ENCODE measurements at regions not wholly inside any gene's neighbourhood (a gene's known extent, or its start where the extent isn't known, plus 50 kb on each side); places are given as distances from the start of the nearest gene placed in this dataset.

GRCh38 chr4:43277003-43277402, 384.5 kb downstream of the GRXCR1 start:
- Histone ChIP-seq H2AFZ (ENCODE audit: low read length) (no peak overlapping the region), H3K4me2 (ENCODE audit: low read depth, low read length) (no peak overlapping the region), H3K9ac (ENCODE audit: low read length) (no peak overlapping the region), H3K4me1 (ENCODE audit: low read length) (no peaks in the 10 kb centered on the region), H3F3A (ENCODE audit: insufficient read depth, low read length) (no peaks in the 10 kb centered on the region), H3K79me2 (ENCODE audit: low read length) (no peaks in the 10 kb centered on the region), H3K4me3 (ENCODE audit: low read length) (no peak overlapping the region), H3K9me2 (replicated peaks; ENCODE audit: insufficient read depth, low read length) (no peaks in the 10 kb centered on the region), H3K9me3 (replicated peaks; ENCODE audit: insufficient read depth, low read length) (no peaks in the 10 kb centered on the region), H3K36me3 (replicated peaks; ENCODE audit: insufficient read depth, low read length) (no peaks in the 10 kb centered on the region), H3K27me3 (replicated peaks; ENCODE audit: insufficient read depth, low read length) (no peaks in the 10 kb centered on the region), H4K20me1 (ENCODE audit: insufficient read depth, low read length) (no peaks in the 10 kb centered on the region), H3K27ac (ENCODE audit: low read length) (no peak overlapping the region)
- no peak for TF ChIP-seq CTCF (IDR thresholded peaks at IDR 0.05; ENCODE audit: low read length)
- no peak for DNase-seq

- Histone ChIP-seq H2AFZ (ENCODE audit: low read length) (no peak overlapping the region), H3K27ac (ENCODE audit: low read length) (no peak overlapping the region), H3K9me2 (replicated peaks; ENCODE audit: insufficient read depth, low read length) (no peaks in the 10 kb centered on the region), H3K79me2 (ENCODE audit: low read length) (no peaks in the 10 kb centered on the region), H3K9ac (ENCODE audit: low read length) (no peak overlapping the region), H3K27me3 (replicated peaks; ENCODE audit: insufficient read depth, low read length) (no peaks in the 10 kb centered on the region), H4K20me1 (ENCODE audit: insufficient read depth, low read length) (no peaks in the 10 kb centered on the region), H3K9me3 (replicated peaks; ENCODE audit: insufficient read depth, low read length) (no peaks in the 10 kb centered on the region), H3K4me3 (ENCODE audit: low read length) (no peak overlapping the region), H3K36me3 (replicated peaks; ENCODE audit: insufficient read depth, low read length) (no peaks in the 10 kb centered on the region), H3K4me2 (ENCODE audit: low read depth, low read length) (no peak overlapping the region), H3F3A (ENCODE audit: insufficient read depth, low read length) (no peaks in the 10 kb centered on the region), H3K4me1 (ENCODE audit: low read length) (no peaks in the 10 kb centered on the region)
- DNase-seq, result no peak
- TF ChIP-seq EZH2phosphoT487 (IDR thresholded peaks at IDR 0.05; ENCODE audit: low read length) (no peak), CTCF (IDR thresholded peaks at IDR 0.05; ENCODE audit: low read length) (no peak), EZH2 (optimal IDR thresholded peaks at IDR 0.05; ENCODE audit: low read depth, low read length) (no peak)
Observed at GRCh38 chr4:43282534-43282933, 390.0 kb downstream of the GRXCR1 start.

DNA sequence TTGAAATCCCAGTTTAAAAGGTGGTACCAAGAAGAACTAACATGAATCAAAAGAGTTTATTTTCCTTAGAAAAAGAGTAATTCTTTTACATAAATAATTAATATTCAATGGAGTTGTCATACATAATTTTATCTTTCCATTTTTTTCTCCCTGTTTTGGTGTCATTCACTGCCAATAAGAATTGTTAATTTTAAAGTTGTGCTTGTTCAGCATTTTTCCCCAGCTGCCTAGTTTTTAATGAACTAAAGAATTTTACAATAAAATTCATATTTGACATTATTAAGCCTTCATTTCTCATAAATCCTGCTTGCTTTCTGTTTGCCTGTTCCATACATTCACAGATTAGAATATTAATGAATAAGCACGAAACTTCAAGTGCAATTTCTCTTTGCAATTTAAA, 393.6 kb downstream of the GRXCR1 start:
- H3K4me3 ChIP-seq (ENCODE audit: low read length), result no peak overlapping the region
- H3K27ac ChIP-seq (ENCODE audit: low read length), result no peak overlapping the region

More for the DNA sequence above, 393.6 kb downstream of the GRXCR1 start:
- no peaks in the 10 kb centered on the region for H4K20me1 ChIP-seq (ENCODE audit: insufficient read depth, low read length)
- no peak for TF ChIP-seq CTCF (IDR thresholded peaks at IDR 0.05; ENCODE audit: low read length)
- no peak for TF ChIP-seq EZH2 (optimal IDR thresholded peaks at IDR 0.05; ENCODE audit: low read depth, low read length)
- TF ChIP-seq EZH2phosphoT487 (IDR thresholded peaks at IDR 0.05; ENCODE audit: low read length), result no peak
- H3K27me3 ChIP-seq (replicated peaks; ENCODE audit: insufficient read depth, low read length), result no peaks in the 10 kb centered on the region
- no peak overlapping the region for H3K4me2 ChIP-seq (ENCODE audit: low read depth, low read length)
- no peaks in the 10 kb centered on the region for H3F3A ChIP-seq (ENCODE audit: insufficient read depth, low read length)
- no peak overlapping the region for H2AFZ ChIP-seq (ENCODE audit: low read length)
- H3K4me1 ChIP-seq (ENCODE audit: low read length), result no peaks in the 10 kb centered on the region
- no peaks in the 10 kb centered on the region for H3K9me3 ChIP-seq (replicated peaks; ENCODE audit: insufficient read depth, low read length)
- no peaks in the 10 kb centered on the region for H3K36me3 ChIP-seq (replicated peaks; ENCODE audit: insufficient read depth, low read length)
- no peaks in the 10 kb centered on the region for H3K9me2 ChIP-seq (replicated peaks; ENCODE audit: insufficient read depth, low read length)
- H3K79me2 ChIP-seq (ENCODE audit: low read length), result no peaks in the 10 kb centered on the region
- no peak for DNase-seq
- H3K9ac ChIP-seq (ENCODE audit: low read length), result no peak overlapping the region

Data from MM.1S (cell line).